Prostate gland (tissue), 2 donors: ENCODE measurements at regions not wholly inside any gene's neighbourhood (a gene's known extent, or its start where the extent isn't known, plus 50 kb on each side); places are given as distances from the start of the nearest gene placed in this dataset.

Source experiments
- DNase-seq: peaks from one replicate; pipeline ENCODE4 v3.0.0-alpha.2; 2019; ENCODE audit warnings: low spot score
- H3K27ac ChIP-seq, 2 donors: fragments of 200-600 bp; sonication (generic); 2 replicates each; pipeline ENCODE4 v1.5.1; 2017 to 2019
- H3K27me3 ChIP-seq: fragments of 200-600 bp; sonication (generic); replicated peaks from 2 replicates; pipeline ENCODE4 v1.5.1; 2019; ENCODE audit not compliant: insufficient read depth
- H3K36me3 ChIP-seq, 2 donors: fragments of 200-600 bp; sonication (generic); 1 replicate in 1 of 2; 2 replicates in 1 of 2; pipeline versions ENCODE4 v1.5.1 to v1.8.1; 2017 to 2019
- H3K4me1 ChIP-seq: fragments of 200-600 bp; sonication (generic); replicated peaks from 2 replicates; pipeline ENCODE4 v1.5.1; 2019
- H3K4me3 ChIP-seq, 2 donors: fragments of 200-600 bp; sonication (generic); 2 replicates each; pipeline ENCODE4 v1.5.1; 2017 to 2019
- H3K9me3 ChIP-seq: fragments of 200-600 bp; sonication (generic); 2 replicates; pipeline ENCODE4 v1.5.1; 2017
- POLR2A ChIP-seq: fragments of 450-650 bp; IDR thresholded peaks from one replicate; pipeline ENCODE4 v1.6.1; 2016; ENCODE audit warnings: antibody characterized with exemption, mild to moderate bottlenecking
- POLR2AphosphoS5 ChIP-seq: sonication (generic); formaldehyde crosslinking; IDR thresholded peaks from one replicate; pipeline ENCODE4 v1.6.1; 2017; ENCODE audit warnings: antibody characterized with exemption
- WGBS: methylation state at CpG from one replicate; pipeline ENCODE4 v1.1.5; 2018; 5-methylcytosine and 5-hydroxymethylcytosine counted together
- intact Hi-C: fragments of 100-400 bp; cut with DNase I; formaldehyde crosslinking; loops from one replicate; pipeline ENCODE4 v1.14.2; 2022
- TF ChIP-seq, protein P1 (sequence below), 4 experiments: fragments of 200-600 bp in 2 of 4; fragments of 450-650 bp in 2 of 4; sonication (generic) in 2 of 4; IDR thresholded peaks; 1 replicate in 3 of 4; 2 replicates in 1 of 4; pipeline ENCODE4 v1.5.1; 2016 to 2019; ENCODE audit warnings: antibody characterized with exemption in 4 of 4, mild to moderate bottlenecking in 2 of 4, moderate library complexity in 2 of 4

DNA sequence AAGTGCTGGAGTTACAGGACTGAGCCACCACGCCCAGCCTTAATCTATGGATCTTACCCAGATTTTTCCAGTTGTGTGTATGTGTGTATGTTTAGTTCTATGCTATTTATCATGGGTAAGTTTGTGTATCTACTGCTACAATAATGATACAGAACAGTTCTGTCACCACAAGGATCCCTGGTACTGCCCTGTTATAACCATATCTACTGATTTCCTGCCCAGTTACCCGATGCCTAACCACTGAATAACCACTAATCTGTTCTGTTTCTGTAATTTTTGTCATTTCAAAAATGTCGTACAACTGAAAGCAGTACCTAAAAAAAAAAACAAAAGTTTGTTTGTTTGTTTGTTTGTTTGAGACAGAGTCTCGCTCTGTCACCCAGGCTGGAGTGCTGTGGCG, 123.7 kb upstream of the RAP2B start:
- intact Hi-C loops, result no loop called here
- H3K27me3 ChIP-seq, result no peaks in the 10 kb centered on the region
- WGBS, result 93% methylated on average over 5 of the region's 5 CpGs

DNA sequence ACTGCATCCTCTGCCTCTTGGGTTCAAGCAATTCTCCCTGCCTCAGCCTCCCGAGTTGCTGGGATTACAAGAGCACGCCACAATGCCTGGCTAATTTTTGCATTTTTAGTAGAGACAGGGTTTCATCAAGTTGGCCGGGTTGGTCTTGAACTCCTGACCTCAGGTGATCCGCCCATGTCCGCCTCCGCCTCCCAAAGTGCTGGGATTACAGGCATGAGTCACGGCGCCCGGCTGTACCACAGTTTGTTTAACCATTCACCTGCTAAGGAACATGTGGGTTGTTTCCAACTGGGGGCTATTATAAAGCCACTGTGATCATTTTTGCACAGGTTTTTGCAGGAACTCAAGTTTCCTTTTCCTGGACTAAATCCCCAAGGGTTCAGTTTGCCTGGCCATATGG, 123.2 kb upstream of the RAP2B start:
- DNase-seq, result no peak
- TF ChIP-seq, protein P1, sequence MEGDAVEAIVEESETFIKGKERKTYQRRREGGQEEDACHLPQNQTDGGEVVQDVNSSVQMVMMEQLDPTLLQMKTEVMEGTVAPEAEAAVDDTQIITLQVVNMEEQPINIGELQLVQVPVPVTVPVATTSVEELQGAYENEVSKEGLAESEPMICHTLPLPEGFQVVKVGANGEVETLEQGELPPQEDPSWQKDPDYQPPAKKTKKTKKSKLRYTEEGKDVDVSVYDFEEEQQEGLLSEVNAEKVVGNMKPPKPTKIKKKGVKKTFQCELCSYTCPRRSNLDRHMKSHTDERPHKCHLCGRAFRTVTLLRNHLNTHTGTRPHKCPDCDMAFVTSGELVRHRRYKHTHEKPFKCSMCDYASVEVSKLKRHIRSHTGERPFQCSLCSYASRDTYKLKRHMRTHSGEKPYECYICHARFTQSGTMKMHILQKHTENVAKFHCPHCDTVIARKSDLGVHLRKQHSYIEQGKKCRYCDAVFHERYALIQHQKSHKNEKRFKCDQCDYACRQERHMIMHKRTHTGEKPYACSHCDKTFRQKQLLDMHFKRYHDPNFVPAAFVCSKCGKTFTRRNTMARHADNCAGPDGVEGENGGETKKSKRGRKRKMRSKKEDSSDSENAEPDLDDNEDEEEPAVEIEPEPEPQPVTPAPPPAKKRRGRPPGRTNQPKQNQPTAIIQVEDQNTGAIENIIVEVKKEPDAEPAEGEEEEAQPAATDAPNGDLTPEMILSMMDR (IDR thresholded peaks at IDR 0.05), result no peak
- TF ChIP-seq POLR2A (no peak), POLR2AphosphoS5 (no peak)

More for the DNA sequence above, 123.7 kb upstream of the RAP2B start:
- Histone ChIP-seq H3K9me3 (no peaks in the 10 kb centered on the region), H3K36me3 (no peaks in the 10 kb centered on the region), H3K4me3 (no peak overlapping the region), H3K27ac (no peak overlapping the region), H3K4me1 (no peaks in the 10 kb centered on the region)
- DNase-seq, result no peak
- TF ChIP-seq POLR2AphosphoS5 (no peak), POLR2A (no peak)
- TF ChIP-seq, protein P1 (IDR thresholded peaks at IDR 0.05), result no peak

DNA sequence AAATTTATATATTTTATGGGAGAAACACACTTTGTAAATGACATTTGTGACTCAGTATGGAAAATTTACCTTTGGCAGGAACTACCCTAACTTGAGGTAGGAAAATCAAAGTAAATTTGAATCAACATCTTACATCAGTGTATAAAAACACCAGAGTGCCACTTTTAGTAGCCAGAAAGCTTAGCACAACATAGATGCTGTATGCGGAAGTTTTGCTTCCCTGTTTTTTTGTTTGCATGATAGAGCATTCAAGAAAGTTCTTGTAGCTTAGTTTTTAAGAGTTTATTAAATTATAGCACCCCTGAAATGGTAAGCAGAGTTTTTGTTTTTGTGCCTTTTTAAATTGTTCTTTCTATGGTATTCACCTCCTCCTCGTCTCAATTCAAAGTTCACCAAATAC, 120.8 kb upstream of the RAP2B start:
- DNase-seq, result no peak
- H3K27ac ChIP-seq, result no peak overlapping the region
- no peak overlapping the region for H3K4me3 ChIP-seq
- H3K4me1 ChIP-seq, result no peaks in the 10 kb centered on the region
- H3K9me3 ChIP-seq, result no peaks in the 10 kb centered on the region
- WGBS, result 93% methylated on average over 2 of the region's 2 CpGs
- intact Hi-C loops, result loop anchor here (5.0 kb wide), 2 partner anchors 551 to 726 kb away; no protein-coding TSS in a partner anchor
- TF ChIP-seq POLR2A (no peak), POLR2AphosphoS5 (no peak)
- TF ChIP-seq, protein P1 (IDR thresholded peaks at IDR 0.05), result no peak
- no peaks in the 10 kb centered on the region for H3K27me3 ChIP-seq
- H3K36me3 ChIP-seq, result no peaks in the 10 kb centered on the region

More for the DNA sequence above, 123.2 kb upstream of the RAP2B start:
- no peak overlapping the region for H3K4me3 ChIP-seq
- no peaks in the 10 kb centered on the region for H3K27me3 ChIP-seq
- intact Hi-C loops, result no loop called here
- H3K4me1 ChIP-seq, result no peaks in the 10 kb centered on the region
- no peaks in the 10 kb centered on the region for H3K36me3 ChIP-seq
- H3K9me3 ChIP-seq, result no peaks in the 10 kb centered on the region
- H3K27ac ChIP-seq, result no peak overlapping the region
- 61% methylated on average over 9 of the region's 9 CpGs for WGBS

DNA sequence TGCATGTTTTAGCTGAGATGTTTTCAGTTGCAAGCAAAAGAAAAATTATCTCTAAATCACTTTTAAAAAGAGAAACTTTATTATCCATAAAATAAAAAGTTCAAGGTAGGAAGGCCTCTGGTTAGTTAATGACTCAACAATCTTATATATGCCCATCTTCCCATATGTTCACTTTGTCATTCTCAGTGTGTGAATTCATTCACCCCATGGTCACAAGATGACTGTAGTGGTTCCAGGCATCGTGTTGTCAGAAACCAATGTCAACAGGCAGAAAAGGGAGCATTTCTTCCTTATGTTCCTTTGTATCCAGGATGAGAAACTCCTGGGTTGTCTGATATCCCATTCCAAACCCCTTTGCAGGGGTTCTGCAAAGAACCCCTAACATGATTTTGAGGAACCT, 119.9 kb upstream of the RAP2B start:
- WGBS, result 60% methylated on average over 1 of the region's 1 CpG
- Histone ChIP-seq H3K4me3 (no peak overlapping the region), H3K27me3 (no peaks in the 10 kb centered on the region), H3K9me3 (no peaks in the 10 kb centered on the region), H3K36me3 (no peaks in the 10 kb centered on the region), H3K27ac (no peak overlapping the region), H3K4me1 (no peaks in the 10 kb centered on the region)
- DNase-seq, result no peak
- no peak for TF ChIP-seq POLR2A
- TF ChIP-seq, protein P1 (IDR thresholded peaks at IDR 0.05), result no peak
- TF ChIP-seq POLR2AphosphoS5, result no peak
- intact Hi-C loops, result loop anchor here (5.0 kb wide), 2 partner anchors 550 to 725 kb away; no protein-coding TSS in a partner anchor

DNA sequence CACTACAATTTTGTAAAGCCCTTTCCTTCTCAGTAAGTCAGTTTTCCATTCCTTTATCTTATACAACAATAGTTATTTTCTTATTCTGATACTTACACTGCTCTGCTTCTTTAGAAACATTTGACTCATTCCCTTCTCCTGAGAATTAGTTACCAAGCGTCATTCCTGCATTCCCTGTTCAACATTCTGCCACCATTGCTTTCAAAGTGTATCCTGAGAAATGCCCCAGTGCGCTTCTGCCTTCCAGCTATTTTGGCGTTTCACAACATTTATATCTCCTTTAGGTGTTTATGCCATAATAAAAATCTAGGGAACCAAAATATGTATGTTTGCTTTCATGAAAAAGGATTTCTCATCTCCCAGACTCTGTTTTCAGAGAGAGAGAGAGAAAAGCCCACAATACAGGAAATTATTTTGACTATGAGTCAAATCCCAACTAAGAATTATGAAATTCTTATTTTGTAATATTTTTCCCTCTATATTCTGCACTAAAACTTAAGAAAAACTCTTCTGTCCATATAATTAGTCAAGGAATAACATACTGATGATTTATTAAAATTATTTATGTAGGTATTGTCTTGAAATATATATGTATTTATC, 118.2 kb upstream of the RAP2B start:
- H3K27ac ChIP-seq, result no peak overlapping the region
- no peak for DNase-seq
- H3K9me3 ChIP-seq, result no peaks in the 10 kb centered on the region
- no peaks in the 10 kb centered on the region for H3K27me3 ChIP-seq
- 83% methylated on average over 3 of the region's 3 CpGs for WGBS
- H3K4me1 ChIP-seq, result no peaks in the 10 kb centered on the region
- no peak overlapping the region for H3K4me3 ChIP-seq
- TF ChIP-seq POLR2AphosphoS5 (no peak), POLR2A (no peak)
- TF ChIP-seq, protein P1 (IDR thresholded peaks at IDR 0.05), result no peak
- intact Hi-C loops, result loop anchor here (5.0 kb wide), 2 partner anchors 548 to 723 kb away; no protein-coding TSS in a partner anchor
- no peaks in the 10 kb centered on the region for H3K36me3 ChIP-seq
